ENCODE measurements at regions not wholly inside any gene's neighbourhood (a gene's known extent, or its start where the extent isn't known, plus 50 kb on each side); places are given as distances from the start of the nearest gene placed in this dataset.

DNA sequence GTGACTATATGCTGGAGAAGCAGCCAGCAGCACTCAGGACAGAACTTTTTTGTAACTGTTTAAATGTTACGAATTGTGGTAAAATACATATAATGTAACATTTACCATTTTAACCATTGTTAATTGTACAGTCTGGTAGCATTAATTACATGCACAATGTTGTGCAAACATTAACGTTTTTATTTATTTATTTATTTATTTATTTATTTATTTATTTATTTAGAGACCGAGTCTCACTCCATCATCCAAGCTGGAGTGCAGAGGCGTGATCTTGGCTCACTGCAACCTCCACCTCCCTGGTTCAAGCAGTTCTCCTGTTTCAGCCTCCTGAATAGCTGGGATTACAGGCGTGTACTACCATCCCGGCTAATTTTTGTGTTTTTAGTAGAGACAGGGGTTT lies 88.7 kb upstream of the TEX51 start:
- no peak overlapping the region for H3K9ac ChIP-seq (ENCODE audit: low read length)
- H3K4me3 ChIP-seq (ENCODE audit: low read depth in 1 of 2, low read length in 2 of 2): no peak overlapping the region
- H3K36me3 ChIP-seq (ENCODE audit: insufficient read depth, low read length): no peaks in the 10 kb centered on the region
- no peaks in the 10 kb centered on the region for H3K27me3 ChIP-seq (ENCODE audit: control insufficient read depth in 1 of 2, insufficient read depth in 2 of 2, low read length in 2 of 2)
- H3K27ac ChIP-seq (ENCODE audit: low read depth, low read length): no peak overlapping the region
- no peaks in the 10 kb centered on the region for H3K4me1 ChIP-seq (ENCODE audit: insufficient read depth, low read length)
- H3K9me3 ChIP-seq (ENCODE audit: low read length): no peaks in the 10 kb centered on the region

DNA sequence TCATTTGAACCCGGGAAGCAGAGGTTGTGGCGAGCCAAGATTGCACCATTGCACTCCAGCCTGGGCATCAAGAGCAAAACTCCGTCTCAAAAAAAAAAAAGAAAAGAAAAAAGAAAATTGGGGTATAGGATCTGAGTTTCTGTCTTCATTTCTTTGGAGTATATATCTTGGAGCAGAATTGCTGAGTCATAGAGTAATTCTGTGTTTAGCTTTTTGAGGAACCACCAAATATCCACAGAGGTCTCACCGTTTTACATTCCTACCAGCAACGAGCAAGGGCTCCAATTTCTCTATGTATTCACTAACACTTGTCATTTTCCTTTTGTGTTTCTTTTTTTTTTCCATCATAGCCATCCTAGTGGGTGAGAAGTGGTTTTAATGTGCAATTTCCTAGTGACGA lies 87.6 kb upstream of the TEX51 start:
- no peaks in the 10 kb centered on the region for H3K4me1 ChIP-seq (ENCODE audit: insufficient read depth, low read length)
- H3K4me3 ChIP-seq (ENCODE audit: low read depth in 1 of 2, low read length in 2 of 2): no peak overlapping the region
- no peaks in the 10 kb centered on the region for H3K36me3 ChIP-seq (ENCODE audit: insufficient read depth, low read length)
- H3K27me3 ChIP-seq (ENCODE audit: control insufficient read depth in 1 of 2, insufficient read depth in 2 of 2, low read length in 2 of 2): no peaks in the 10 kb centered on the region
- no peak overlapping the region for H3K9ac ChIP-seq (ENCODE audit: low read length)
- no peak overlapping the region for H3K27ac ChIP-seq (ENCODE audit: low read depth, low read length)
- H3K9me3 ChIP-seq (ENCODE audit: low read length): no peaks in the 10 kb centered on the region

DNA sequence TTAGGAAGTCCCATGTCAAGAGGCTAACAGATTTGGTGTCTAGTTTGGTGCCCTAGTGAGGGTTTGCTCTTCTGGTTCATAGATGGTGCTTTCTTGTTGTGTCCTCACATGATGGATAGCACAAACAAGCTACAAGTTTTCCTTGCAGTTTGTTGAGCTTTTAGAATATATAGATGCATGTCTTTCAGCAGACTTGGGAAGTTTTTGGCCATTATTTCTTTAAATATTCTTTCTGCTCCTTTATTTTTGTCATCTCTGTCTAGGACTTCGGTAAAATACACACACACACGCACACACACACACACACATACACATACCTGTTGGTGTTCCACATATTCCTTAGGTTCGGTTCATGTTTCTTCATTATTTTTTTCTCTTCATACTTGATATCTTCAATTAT lies 81.5 kb upstream of the TEX51 start:
- Histone ChIP-seq H3K9ac (ENCODE audit: low read length) (no peak overlapping the region), H3K36me3 (ENCODE audit: insufficient read depth, low read length) (no peaks in the 10 kb centered on the region), H3K9me3 (ENCODE audit: low read length) (no peaks in the 10 kb centered on the region), H3K27ac (ENCODE audit: low read depth, low read length) (no peak overlapping the region), H3K4me3 (ENCODE audit: low read depth in 1 of 2, low read length in 2 of 2) (no peak overlapping the region), H3K27me3 (ENCODE audit: control insufficient read depth in 1 of 2, insufficient read depth in 2 of 2, low read length in 2 of 2) (no peaks in the 10 kb centered on the region), H3K4me1 (ENCODE audit: insufficient read depth, low read length) (no peaks in the 10 kb centered on the region)

- Histone ChIP-seq H3K9me3 (ENCODE audit: low read length) (no peaks in the 10 kb centered on the region), H3K27ac (ENCODE audit: low read depth, low read length) (no peak overlapping the region), H3K36me3 (ENCODE audit: insufficient read depth, low read length) (no peaks in the 10 kb centered on the region), H3K4me3 (ENCODE audit: low read depth in 1 of 2, low read length in 2 of 2) (no peak overlapping the region), H3K9ac (ENCODE audit: low read length) (no peak overlapping the region), H3K27me3 (ENCODE audit: control insufficient read depth in 1 of 2, insufficient read depth in 2 of 2, low read length in 2 of 2) (no peaks in the 10 kb centered on the region), H3K4me1 (ENCODE audit: insufficient read depth, low read length) (peaks cover 6% of the 10 kb centered on the region)
Observed at GRCh38 chr2:126822115-126822514, 76.6 kb upstream of the TEX51 start.

DNA sequence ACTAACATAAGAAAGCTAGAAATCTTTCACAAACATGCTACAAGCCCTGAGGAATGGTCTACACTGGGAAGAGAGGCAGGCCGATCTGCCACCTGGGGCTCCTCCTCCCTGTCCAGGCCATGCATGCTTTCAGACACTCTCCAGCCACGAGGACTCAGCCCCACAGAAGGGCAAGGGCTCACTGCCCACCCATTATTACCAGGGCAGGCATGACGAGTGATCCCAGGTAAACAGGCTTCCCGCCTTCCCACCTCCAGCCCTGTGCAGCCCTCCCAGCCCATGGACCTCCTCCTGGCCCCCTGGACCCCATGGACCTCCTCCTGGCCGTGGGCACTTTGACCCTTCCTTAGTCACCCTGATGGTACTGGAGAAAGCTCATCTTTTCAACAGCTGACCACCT lies 75.8 kb upstream of the TEX51 start:
- no peak overlapping the region for H3K27ac ChIP-seq (ENCODE audit: low read depth, low read length)
- no peaks in the 10 kb centered on the region for H3K9me3 ChIP-seq (ENCODE audit: low read length)
- no peak overlapping the region for H3K9ac ChIP-seq (ENCODE audit: low read length)
- H3K4me1 ChIP-seq (ENCODE audit: insufficient read depth, low read length): peaks cover 6% of the 10 kb centered on the region
- no peak overlapping the region for H3K4me3 ChIP-seq (ENCODE audit: low read depth in 1 of 2, low read length in 2 of 2)
- no peaks in the 10 kb centered on the region for H3K36me3 ChIP-seq (ENCODE audit: insufficient read depth, low read length)
- H3K27me3 ChIP-seq (ENCODE audit: control insufficient read depth in 1 of 2, insufficient read depth in 2 of 2, low read length in 2 of 2): no peaks in the 10 kb centered on the region

- H3K9me3 ChIP-seq (ENCODE audit: low read length): no peaks in the 10 kb centered on the region
- H3K4me1 ChIP-seq (ENCODE audit: insufficient read depth, low read length): peaks cover 6% of the 10 kb centered on the region
- no peak overlapping the region for H3K4me3 ChIP-seq (ENCODE audit: low read depth in 1 of 2, low read length in 2 of 2)
- no peaks in the 10 kb centered on the region for H3K27me3 ChIP-seq (ENCODE audit: control insufficient read depth in 1 of 2, insufficient read depth in 2 of 2, low read length in 2 of 2)
- H3K27ac ChIP-seq (ENCODE audit: low read depth, low read length): no peak overlapping the region
- H3K9ac ChIP-seq (ENCODE audit: low read length): no peak overlapping the region
- no peaks in the 10 kb centered on the region for H3K36me3 ChIP-seq (ENCODE audit: insufficient read depth, low read length)
Observed at GRCh38 chr2:126823951-126824350, 74.7 kb upstream of the TEX51 start.

- Histone ChIP-seq H3K27ac (ENCODE audit: low read depth, low read length) (no peak overlapping the region), H3K4me3 (ENCODE audit: low read depth in 1 of 2, low read length in 2 of 2) (no peak overlapping the region), H3K9me3 (ENCODE audit: low read length) (no peaks in the 10 kb centered on the region), H3K27me3 (ENCODE audit: control insufficient read depth in 1 of 2, insufficient read depth in 2 of 2, low read length in 2 of 2) (no peaks in the 10 kb centered on the region), H3K36me3 (ENCODE audit: insufficient read depth, low read length) (no peaks in the 10 kb centered on the region), H3K4me1 (ENCODE audit: insufficient read depth, low read length) (peaks cover 6% of the 10 kb centered on the region), H3K9ac (ENCODE audit: low read length) (no peak overlapping the region)
Observed at GRCh38 chr2:126824663-126825062, 74.0 kb upstream of the TEX51 start.

GRCh38 chr2:126825316-126825715 lies 73.4 kb upstream of the TEX51 start:
- no peaks in the 10 kb centered on the region for H3K36me3 ChIP-seq (ENCODE audit: insufficient read depth, low read length)
- H3K4me1 ChIP-seq (ENCODE audit: insufficient read depth, low read length): peaks cover 6% of the 10 kb centered on the region
- H3K27me3 ChIP-seq (ENCODE audit: control insufficient read depth in 1 of 2, insufficient read depth in 2 of 2, low read length in 2 of 2): no peaks in the 10 kb centered on the region
- no peak overlapping the region for H3K9ac ChIP-seq (ENCODE audit: low read length)
- no peaks in the 10 kb centered on the region for H3K9me3 ChIP-seq (ENCODE audit: low read length)
- H3K4me3 ChIP-seq (ENCODE audit: low read depth in 1 of 2, low read length in 2 of 2): no peak overlapping the region
- no peak overlapping the region for H3K27ac ChIP-seq (ENCODE audit: low read depth, low read length)

GRCh38 chr2:126826491-126826890 lies 72.2 kb upstream of the TEX51 start:
- Histone ChIP-seq H3K36me3 (ENCODE audit: insufficient read depth, low read length) (no peaks in the 10 kb centered on the region), H3K27me3 (ENCODE audit: control insufficient read depth in 1 of 2, insufficient read depth in 2 of 2, low read length in 2 of 2) (no peaks in the 10 kb centered on the region), H3K9me3 (ENCODE audit: low read length) (no peaks in the 10 kb centered on the region), H3K4me3 (ENCODE audit: low read depth in 1 of 2, low read length in 2 of 2) (no peak overlapping the region), H3K9ac (ENCODE audit: low read length) (no peak overlapping the region), H3K4me1 (ENCODE audit: insufficient read depth, low read length) (peaks cover 6% of the 10 kb centered on the region), H3K27ac (ENCODE audit: low read depth, low read length) (no peak overlapping the region)

GRCh38 chr2:126827371-126827770 lies 71.3 kb upstream of the TEX51 start:
- peaks cover 6% of the 10 kb centered on the region for H3K4me1 ChIP-seq (ENCODE audit: insufficient read depth, low read length)
- no peaks in the 10 kb centered on the region for H3K9me3 ChIP-seq (ENCODE audit: low read length)
- no peaks in the 10 kb centered on the region for H3K36me3 ChIP-seq (ENCODE audit: insufficient read depth, low read length)
- no peaks in the 10 kb centered on the region for H3K27me3 ChIP-seq (ENCODE audit: control insufficient read depth in 1 of 2, insufficient read depth in 2 of 2, low read length in 2 of 2)
- no peak overlapping the region for H3K27ac ChIP-seq (ENCODE audit: low read depth, low read length)
- H3K9ac ChIP-seq (ENCODE audit: low read length): no peak overlapping the region
- H3K4me3 ChIP-seq (ENCODE audit: low read depth in 1 of 2, low read length in 2 of 2): no peak overlapping the region

DNA sequence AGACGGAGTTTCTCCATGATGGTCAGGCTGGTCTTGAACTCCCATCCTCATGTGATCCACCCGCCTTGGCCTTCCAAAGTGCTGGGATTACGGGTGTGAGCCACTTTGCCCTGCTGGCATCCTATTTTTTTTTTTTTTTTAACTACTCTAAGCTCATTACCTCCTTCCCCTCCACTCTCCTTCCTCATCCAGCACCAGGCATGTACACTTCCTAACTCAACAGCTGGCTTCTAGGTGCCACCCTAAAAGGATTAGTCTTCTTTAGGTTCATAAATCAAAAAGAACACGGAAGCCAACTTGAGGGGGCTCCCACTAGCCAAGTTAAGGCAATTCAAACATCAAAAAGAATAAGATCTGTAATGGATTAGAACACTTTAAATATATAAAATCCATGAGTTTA lies 70.6 kb upstream of the TEX51 start:
- H3K9me3 ChIP-seq (ENCODE audit: low read length): no peaks in the 10 kb centered on the region
- no peak overlapping the region for H3K27ac ChIP-seq (ENCODE audit: low read depth, low read length)
- H3K4me1 ChIP-seq (ENCODE audit: insufficient read depth, low read length): peaks cover 6% of the 10 kb centered on the region
- H3K27me3 ChIP-seq (ENCODE audit: control insufficient read depth in 1 of 2, insufficient read depth in 2 of 2, low read length in 2 of 2): no peaks in the 10 kb centered on the region
- no peak overlapping the region for H3K9ac ChIP-seq (ENCODE audit: low read length)
- no peak overlapping the region for H3K4me3 ChIP-seq (ENCODE audit: low read depth in 1 of 2, low read length in 2 of 2)
- H3K36me3 ChIP-seq (ENCODE audit: insufficient read depth, low read length): no peaks in the 10 kb centered on the region

DNA sequence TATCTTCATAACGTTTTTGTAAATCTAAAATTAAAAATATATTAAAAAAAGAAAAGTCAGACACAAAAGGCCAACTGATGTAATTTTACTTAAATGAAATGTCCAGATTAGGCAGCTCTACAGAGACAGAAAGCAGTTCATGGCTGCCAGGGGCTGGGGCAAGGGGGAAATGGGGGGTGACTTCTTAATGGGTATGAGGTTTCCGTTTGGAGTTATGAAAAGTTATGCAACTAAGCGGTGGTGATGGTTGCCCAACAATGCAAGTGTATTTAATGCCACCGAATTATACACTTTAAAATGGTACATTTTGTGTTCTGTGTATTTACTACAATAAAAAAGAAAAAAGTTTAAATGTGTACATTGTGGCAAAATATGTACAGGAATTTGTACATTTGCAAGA lies 70.2 kb upstream of the TEX51 start:
- Histone ChIP-seq H3K9me3 (ENCODE audit: low read length) (no peaks in the 10 kb centered on the region), H3K4me1 (ENCODE audit: insufficient read depth, low read length) (peaks cover 6% of the 10 kb centered on the region), H3K27me3 (ENCODE audit: control insufficient read depth in 1 of 2, insufficient read depth in 2 of 2, low read length in 2 of 2) (no peaks in the 10 kb centered on the region), H3K27ac (ENCODE audit: low read depth, low read length) (no peak overlapping the region), H3K4me3 (ENCODE audit: low read depth in 1 of 2, low read length in 2 of 2) (no peak overlapping the region), H3K36me3 (ENCODE audit: insufficient read depth, low read length) (no peaks in the 10 kb centered on the region), H3K9ac (ENCODE audit: low read length) (no peak overlapping the region)
